HepG2 (cell line): ENCODE measurements at regions not wholly inside any gene's neighbourhood (a gene's known extent, or its start where the extent isn't known, plus 50 kb on each side); places are given as distances from the start of the nearest gene placed in this dataset.
A peak's percentile ranks its signal among the peaks of the same experiment; 100 is the strongest.

Source experiments
- ARHGAP35 ChIP-seq: sonication (generic); formaldehyde crosslinking; IDR thresholded peaks from 2 replicates; pipeline ENCODE4 v1.9.0; 2022; ENCODE audit warnings: mild to moderate bottlenecking, inconsistent platforms, moderate library complexity, missing genetic modification reagents, borderline replicate concordance
- ATRX ChIP-seq: sonication (generic); formaldehyde crosslinking; IDR thresholded peaks from 2 replicates; pipeline ENCODE4 v1.4.0; 2020; ENCODE audit warnings: missing genetic modification reagents, borderline replicate concordance
- BRCA1 ChIP-seq: sonication (generic); formaldehyde crosslinking; IDR thresholded peaks from 2 replicates; pipeline ENCODE4 v1.4.0; 2020; ENCODE audit warnings: missing genetic modification reagents
- DRAP1 ChIP-seq: IDR thresholded peaks from 2 replicates; pipeline ENCODE4 v1.6.1; 2016; ENCODE audit warnings: missing genetic modification reagents, missing compliant biosample characterization
- FOXP4 ChIP-seq: sonication (generic); formaldehyde crosslinking; IDR thresholded peaks from 2 replicates; pipeline ENCODE4 v1.4.0; 2020; ENCODE audit warnings: missing genetic modification reagents
- HNRNPL ChIP-seq: fragments of 200-400 bp; formaldehyde crosslinking; IDR thresholded peaks from 2 replicates; pipeline ENCODE4 v1.6.1; 2017; ENCODE audit warnings: mild to moderate bottlenecking, low read depth, low read length
- HOXD1 ChIP-seq: sonication (generic); formaldehyde crosslinking; IDR thresholded peaks from 2 replicates; pipeline ENCODE4 v1.5.0; 2020; ENCODE audit warnings: missing genetic modification reagents
- KLF15 ChIP-seq: sonication (generic); formaldehyde crosslinking; IDR thresholded peaks from 2 replicates; pipeline ENCODE4 v1.8.1; 2023; ENCODE audit warnings: borderline replicate concordance, mild to moderate bottlenecking, inconsistent platforms, missing genetic modification reagents, mixed read lengths
- MAFF ChIP-seq: IDR thresholded peaks from 2 replicates; pipeline ENCODE4 v1.6.1; 2011; ENCODE audit warnings: low read depth, low read length, improper control_type of control experiment
- NFYC ChIP-seq: IDR thresholded peaks from 2 replicates; pipeline ENCODE4 v1.6.1; 2016; ENCODE audit warnings: missing genetic modification reagents, missing compliant biosample characterization
- PLSCR1 ChIP-seq: sonication (generic); formaldehyde crosslinking; IDR thresholded peaks from 2 replicates; pipeline ENCODE4 v1.5.0; 2020; ENCODE audit warnings: missing genetic modification reagents, mild to moderate bottlenecking, borderline replicate concordance
- REPIN1 ChIP-seq: sonication (generic); formaldehyde crosslinking; IDR thresholded peaks from 2 replicates; pipeline ENCODE4 v1.8.0; 2022; ENCODE audit warnings: missing genetic modification reagents, low read depth, mild to moderate bottlenecking, borderline replicate concordance
- TBP ChIP-seq: sonication (generic); formaldehyde crosslinking; IDR thresholded peaks from 2 replicates; pipeline ENCODE4 v1.5.0; 2020; ENCODE audit warnings: missing genetic modification reagents
- TCF12 ChIP-seq, 2 experiments: fragments of 450-650 bp in 1 of 2; sonication (generic) in 1 of 2; formaldehyde crosslinking in 1 of 2; IDR thresholded peaks; 2 replicates each; pipeline versions ENCODE4 v1.6.1 to v1.8.0; 2017 to 2022; ENCODE audit warnings: antibody characterized with exemption in 1 of 2, mild to moderate bottlenecking in 1 of 2, missing genetic modification reagents in 1 of 2, moderate library complexity in 1 of 2
- ZMYM2 ChIP-seq: sonication (generic); formaldehyde crosslinking; IDR thresholded peaks from 2 replicates; pipeline ENCODE4 v1.8.0; 2022; ENCODE audit warnings: mild to moderate bottlenecking, missing genetic modification reagents
- ZNF205 ChIP-seq: IDR thresholded peaks from 2 replicates; pipeline ENCODE4 v1.6.1; 2018; ENCODE audit warnings: missing biosample characterization, missing genetic modification reagents
- ZNF256 ChIP-seq: sonication (generic); formaldehyde crosslinking; conservative IDR thresholded peaks from 2 replicates; pipeline ENCODE4 v1.4.0; 2020; ENCODE audit warnings: missing genetic modification reagents
- ZNF441 ChIP-seq: sonication (generic); formaldehyde crosslinking; IDR thresholded peaks from 2 replicates; pipeline ENCODE4 v1.7.0; 2021; ENCODE audit warnings: missing genetic modification reagents, borderline replicate concordance
- ZNF496 ChIP-seq: sonication (generic); formaldehyde crosslinking; IDR thresholded peaks from 2 replicates; pipeline ENCODE4 v1.8.1; 2023; ENCODE audit warnings: mild to moderate bottlenecking, moderate library complexity, missing genetic modification reagents; ENCODE audit not compliant: insufficient replicate concordance
- ZNF772 ChIP-seq: sonication (generic); formaldehyde crosslinking; IDR thresholded peaks from 2 replicates; pipeline ENCODE4 v1.5.0; 2020; ENCODE audit warnings: mild to moderate bottlenecking, missing genetic modification reagents
- TF ChIP-seq, protein P1 (sequence below): IDR thresholded peaks from 2 replicates; pipeline ENCODE4 v1.6.1; 2018; ENCODE audit warnings: missing genetic modification reagents, mild to moderate bottlenecking, missing compliant biosample characterization
- TF ChIP-seq, protein P2 (sequence below): sonication (generic); formaldehyde crosslinking; IDR thresholded peaks from 2 replicates; pipeline ENCODE4 v1.5.0; 2020; ENCODE audit warnings: mild to moderate bottlenecking, missing genetic modification reagents, borderline replicate concordance

DNA sequence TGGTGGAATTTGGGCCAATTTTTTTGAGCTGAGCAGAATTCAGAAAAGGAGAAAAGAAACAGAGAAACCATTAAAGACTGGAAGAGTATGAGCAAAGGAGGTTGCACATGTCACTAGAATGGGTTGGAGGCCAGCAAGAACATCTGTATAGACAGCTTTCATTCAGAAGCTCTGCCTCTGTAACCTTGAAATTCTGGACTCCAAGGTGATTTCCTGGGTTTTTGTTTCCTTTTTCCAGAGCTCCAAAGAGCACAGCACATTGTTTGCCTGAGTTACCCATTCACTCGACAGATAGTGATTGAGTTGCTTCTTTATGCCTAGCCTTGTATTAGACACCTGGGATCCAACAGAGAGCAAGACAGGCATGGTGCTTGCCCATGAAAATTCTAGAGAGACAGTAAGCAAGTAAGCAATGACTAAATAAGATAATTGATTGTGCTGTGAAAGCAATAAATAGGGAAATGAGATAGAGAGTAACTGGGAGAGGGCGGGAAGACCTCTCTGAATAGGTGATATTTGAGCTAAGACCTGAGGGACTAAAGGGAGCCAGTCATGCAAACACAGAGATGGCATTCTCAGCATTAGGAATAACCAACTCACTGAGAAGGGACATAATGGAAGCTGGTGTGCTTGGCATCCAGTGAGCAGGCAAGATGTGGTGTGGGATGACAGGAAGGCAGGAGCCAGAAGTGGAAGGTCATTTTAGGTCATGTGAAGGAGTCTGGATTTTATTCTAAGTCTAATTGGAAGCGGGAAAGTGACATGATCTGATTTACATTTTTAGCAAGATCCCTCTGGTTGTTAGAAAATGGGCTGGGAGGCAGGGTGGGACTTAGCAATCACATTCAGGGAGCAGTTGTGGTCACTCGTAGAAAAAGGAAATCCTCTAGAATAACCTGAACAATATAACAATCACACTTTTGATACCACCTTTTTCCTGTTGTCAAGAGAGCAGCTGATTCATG, 197.5 kb downstream of the HS3ST3A1 start (continued):
- TF ChIP-seq ZNF205 (CRISPR knock-in tag) (0 out of 2 replicates have a peak, but pooled peaks have one; percentile 21), KLF15 (CRISPR knock-in tag) (no peak), ZMYM2 (CRISPR knock-in tag) (0 out of 2 replicates have a peak, but pooled peaks have one; percentile 32), ZNF256 (0 out of 2 replicates have a peak, but pooled peaks have one; percentile 61), ZNF441 (CRISPR knock-in tag) (no peak), HOXD1 (CRISPR knock-in tag) (peak; percentile 14; the same call in 1 of the 2 replicates), DRAP1 (CRISPR knock-in tag) (peak; percentile 74; the same call in 1 of the 2 replicates), FOXP4 (peak; percentile 74), NFYC (CRISPR knock-in tag) (no peak), TCF12 (IDR thresholded peaks at IDR 0.05) (no peak), TCF12 (CRISPR knock-in tag; IDR thresholded peaks at IDR 0.05) (peak; percentile 48; the same call in 1 of the 2 replicates), ZNF496 (no peak), TBP (CRISPR knock-in tag) (no peak), ARHGAP35 (CRISPR knock-in tag) (no peak), ZNF772 (CRISPR knock-in tag) (peak; percentile 60), HNRNPL (0 out of 2 replicates have a peak, but pooled peaks have one; percentile 31), REPIN1 (peak; percentile 46; the same call in 1 of the 2 replicates), BRCA1 (no peak), MAFF (no peak), PLSCR1 (CRISPR knock-in tag) (no peak), ATRX (CRISPR knock-in tag) (no peak)
- TF ChIP-seq, protein P1, sequence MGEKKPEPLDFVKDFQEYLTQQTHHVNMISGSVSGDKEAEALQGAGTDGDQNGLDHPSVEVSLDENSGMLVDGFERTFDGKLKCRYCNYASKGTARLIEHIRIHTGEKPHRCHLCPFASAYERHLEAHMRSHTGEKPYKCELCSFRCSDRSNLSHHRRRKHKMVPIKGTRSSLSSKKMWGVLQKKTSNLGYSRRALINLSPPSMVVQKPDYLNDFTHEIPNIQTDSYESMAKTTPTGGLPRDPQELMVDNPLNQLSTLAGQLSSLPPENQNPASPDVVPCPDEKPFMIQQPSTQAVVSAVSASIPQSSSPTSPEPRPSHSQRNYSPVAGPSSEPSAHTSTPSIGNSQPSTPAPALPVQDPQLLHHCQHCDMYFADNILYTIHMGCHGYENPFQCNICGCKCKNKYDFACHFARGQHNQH (CRISPR knock-in tag): no peak
- TF ChIP-seq, protein P2, sequence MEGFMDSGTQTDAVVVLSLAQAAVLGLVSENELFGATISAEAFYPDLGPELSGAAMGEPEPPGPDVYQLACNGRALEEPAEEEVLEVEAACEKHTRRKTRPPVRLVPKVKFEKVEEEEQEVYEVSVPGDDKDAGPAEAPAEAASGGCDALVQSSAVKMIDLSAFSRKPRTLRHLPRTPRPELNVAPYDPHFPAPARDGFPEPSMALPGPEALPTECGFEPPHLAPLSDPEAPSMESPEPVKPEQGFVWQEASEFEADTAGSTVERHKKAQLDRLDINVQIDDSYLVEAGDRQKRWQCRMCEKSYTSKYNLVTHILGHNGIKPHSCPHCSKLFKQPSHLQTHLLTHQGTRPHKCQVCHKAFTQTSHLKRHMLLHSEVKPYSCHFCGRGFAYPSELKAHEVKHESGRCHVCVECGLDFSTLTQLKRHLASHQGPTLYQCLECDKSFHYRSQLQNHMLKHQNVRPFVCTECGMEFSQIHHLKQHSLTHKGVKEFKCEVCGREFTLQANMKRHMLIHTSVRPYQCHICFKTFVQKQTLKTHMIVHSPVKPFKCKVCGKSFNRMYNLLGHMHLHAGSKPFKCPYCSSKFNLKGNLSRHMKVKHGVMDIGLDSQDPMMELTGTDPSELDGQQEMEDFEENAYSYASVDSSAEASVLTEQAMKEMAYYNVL (CRISPR knock-in tag): peak; percentile 95
